HFF-Myc (cell line): ENCODE measurements at regions not wholly inside any gene's neighbourhood (a gene's known extent, or its start where the extent isn't known, plus 50 kb on each side); places are given as distances from the start of the nearest gene placed in this dataset.

Experiments
- DNase-seq: peaks from one replicate; pipeline ENCODE4 v3.0.0-alpha.2; 2011; ENCODE audit warnings: low read depth; ENCODE audit errors: extremely low read depth
- H3K4me3 ChIP-seq: replicated peaks from 2 replicates; pipeline ENCODE4 v1.5.1; 2011; ENCODE audit warnings: low read depth, mild to moderate bottlenecking, control low read depth, low read length
- CTCF ChIP-seq: IDR thresholded peaks from 2 replicates; pipeline ENCODE4 v1.5.1; 2012; ENCODE audit warnings: mild to moderate bottlenecking, low read depth, low read length, control low read depth; ENCODE audit errors: missing control alignments

- DNase-seq = no peak
Measured at GRCh38 chr5:51302343-51302742, 80.9 kb upstream of the ISL1 start.

GRCh38 chr5:51326844-51327243, 56.4 kb upstream of the ISL1 start:
- DNase-seq = no peak
- no peak overlapping the region for H3K4me3 ChIP-seq
- TF ChIP-seq CTCF = no peak

More at GRCh38 chr5:51302343-51302742, 80.9 kb upstream of the ISL1 start:
- no peak for TF ChIP-seq CTCF
- no peak overlapping the region for H3K4me3 ChIP-seq
